Suprapubic skin (tissue), 3 donors: ENCODE measurements at regions not wholly inside any gene's neighbourhood (a gene's known extent, or its start where the extent isn't known, plus 50 kb on each side); places are given as distances from the start of the nearest gene placed in this dataset.

ENCODE experiments used
- CTCF ChIP-seq, 2 donors: fragments of 200-600 bp in 1 of 2; fragments of 450-650 bp in 1 of 2; sonication (generic) in 1 of 2; IDR thresholded peaks; one replicate each; pipeline ENCODE4 v1.5.1; 2016 to 2019; ENCODE audit warnings: antibody characterized with exemption in 2 of 2, mild to moderate bottlenecking in 1 of 2, moderate library complexity in 1 of 2
- EP300 ChIP-seq: sonication (generic); formaldehyde crosslinking; IDR thresholded peaks from one replicate; pipeline ENCODE4 v1.6.1; 2017; ENCODE audit warnings: antibody characterized with exemption
- POLR2A ChIP-seq, 2 donors: fragments of 450-650 bp; IDR thresholded peaks; one replicate each; pipeline ENCODE4 v1.6.1; 2017; ENCODE audit warnings: antibody characterized with exemption in 2 of 2, mild to moderate bottlenecking in 2 of 2, moderate library complexity in 2 of 2

- TF ChIP-seq CTCF (IDR thresholded peaks at IDR 0.05) (no peak), EP300 (no peak), POLR2A (IDR thresholded peaks at IDR 0.05) (no peak)
These were observed 323.9 kb upstream of the RND3 start for GRCh38 chr2:150811259-150811855.
